ENCODE measurements at regions not wholly inside any gene's neighbourhood (a gene's known extent, or its start where the extent isn't known, plus 50 kb on each side); places are given as distances from the start of the nearest gene placed in this dataset.

DNA sequence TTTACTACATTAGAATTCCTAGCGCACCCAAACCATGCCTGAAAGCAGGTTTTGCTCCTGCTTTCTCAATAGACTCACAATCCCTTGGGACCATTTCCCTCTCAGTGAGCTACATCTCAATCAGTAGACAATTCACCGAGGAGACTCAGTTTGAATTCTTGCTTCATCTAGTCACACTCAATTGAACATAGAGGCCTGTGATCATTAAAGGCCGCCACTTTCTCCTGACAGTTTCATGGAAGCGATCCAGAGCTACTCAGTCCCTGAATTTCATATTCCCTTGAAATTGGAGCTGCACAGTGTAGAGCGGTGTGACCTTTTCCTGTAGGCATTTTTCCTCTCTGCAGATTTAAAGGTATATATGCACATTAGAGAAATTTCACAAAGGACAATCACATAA is 193.9 kb upstream of the SPOCK3 start:
- TF ChIP-seq, protein P1, sequence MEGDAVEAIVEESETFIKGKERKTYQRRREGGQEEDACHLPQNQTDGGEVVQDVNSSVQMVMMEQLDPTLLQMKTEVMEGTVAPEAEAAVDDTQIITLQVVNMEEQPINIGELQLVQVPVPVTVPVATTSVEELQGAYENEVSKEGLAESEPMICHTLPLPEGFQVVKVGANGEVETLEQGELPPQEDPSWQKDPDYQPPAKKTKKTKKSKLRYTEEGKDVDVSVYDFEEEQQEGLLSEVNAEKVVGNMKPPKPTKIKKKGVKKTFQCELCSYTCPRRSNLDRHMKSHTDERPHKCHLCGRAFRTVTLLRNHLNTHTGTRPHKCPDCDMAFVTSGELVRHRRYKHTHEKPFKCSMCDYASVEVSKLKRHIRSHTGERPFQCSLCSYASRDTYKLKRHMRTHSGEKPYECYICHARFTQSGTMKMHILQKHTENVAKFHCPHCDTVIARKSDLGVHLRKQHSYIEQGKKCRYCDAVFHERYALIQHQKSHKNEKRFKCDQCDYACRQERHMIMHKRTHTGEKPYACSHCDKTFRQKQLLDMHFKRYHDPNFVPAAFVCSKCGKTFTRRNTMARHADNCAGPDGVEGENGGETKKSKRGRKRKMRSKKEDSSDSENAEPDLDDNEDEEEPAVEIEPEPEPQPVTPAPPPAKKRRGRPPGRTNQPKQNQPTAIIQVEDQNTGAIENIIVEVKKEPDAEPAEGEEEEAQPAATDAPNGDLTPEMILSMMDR (conservative IDR thresholded peaks at IDR 0.05; ENCODE audit: low read length) = no peak
- TF ChIP-seq EZH2phosphoT487 (IDR thresholded peaks at IDR 0.05; ENCODE audit: borderline replicate concordance) = no peak
